ENCODE measurements at regions not wholly inside any gene's neighbourhood (a gene's known extent, or its start where the extent isn't known, plus 50 kb on each side); places are given as distances from the start of the nearest gene placed in this dataset.

DNA sequence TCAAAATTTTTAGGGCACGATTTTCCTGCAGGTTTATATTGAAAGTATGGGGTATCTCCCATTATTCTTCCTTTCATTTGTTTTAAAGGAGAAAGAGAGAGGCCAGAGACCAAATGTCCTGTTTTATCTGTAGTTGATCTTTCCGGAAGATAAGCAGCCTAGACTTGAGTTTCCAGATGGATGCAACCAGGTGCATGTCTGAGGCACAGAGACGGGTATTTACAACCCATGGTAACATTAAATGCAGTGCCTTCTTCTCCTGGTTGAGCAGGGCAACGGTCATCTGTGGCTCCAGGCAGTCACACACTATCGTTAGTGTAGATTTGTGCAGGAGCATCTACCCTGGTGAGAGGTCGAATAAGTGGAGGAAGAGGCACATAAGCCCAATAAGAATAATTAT is 1507.1 kb downstream of the UQCRFS1 start:
- no peak for DNase-seq

DNA sequence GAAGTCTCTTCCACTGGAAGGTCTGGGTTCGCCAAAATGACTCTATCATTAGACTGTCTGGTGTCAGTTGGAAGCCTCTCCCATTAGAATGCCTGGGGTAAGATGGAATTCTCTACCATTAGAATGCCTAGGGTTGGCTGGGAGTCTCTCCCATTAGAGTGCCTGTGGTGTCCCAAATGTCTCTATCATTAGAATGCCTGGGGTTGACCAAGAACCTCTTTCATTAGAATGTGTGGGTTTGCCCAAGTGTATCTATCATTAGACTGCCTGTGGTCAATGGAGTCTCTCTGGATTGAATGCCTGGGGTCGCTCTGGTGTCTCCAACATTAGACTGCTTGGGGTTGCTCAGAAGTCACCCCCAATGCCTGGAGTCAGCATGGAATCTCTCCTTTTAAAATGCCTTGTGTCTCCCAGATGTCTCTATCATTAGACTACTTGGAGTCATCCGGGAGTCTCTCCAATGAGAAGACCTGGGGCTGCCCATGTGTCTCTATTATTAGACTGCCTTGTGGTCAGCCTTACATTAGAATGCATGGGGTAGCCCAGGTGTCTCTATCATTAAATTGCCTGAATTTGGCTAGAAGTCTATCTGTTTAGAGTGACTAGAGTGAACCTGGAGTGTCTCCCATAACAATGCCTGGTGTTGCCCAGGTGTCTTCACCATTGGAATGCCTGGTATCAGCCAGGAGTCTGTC is 1518.4 kb downstream of the UQCRFS1 start:
- no peak for DNase-seq

DNA sequence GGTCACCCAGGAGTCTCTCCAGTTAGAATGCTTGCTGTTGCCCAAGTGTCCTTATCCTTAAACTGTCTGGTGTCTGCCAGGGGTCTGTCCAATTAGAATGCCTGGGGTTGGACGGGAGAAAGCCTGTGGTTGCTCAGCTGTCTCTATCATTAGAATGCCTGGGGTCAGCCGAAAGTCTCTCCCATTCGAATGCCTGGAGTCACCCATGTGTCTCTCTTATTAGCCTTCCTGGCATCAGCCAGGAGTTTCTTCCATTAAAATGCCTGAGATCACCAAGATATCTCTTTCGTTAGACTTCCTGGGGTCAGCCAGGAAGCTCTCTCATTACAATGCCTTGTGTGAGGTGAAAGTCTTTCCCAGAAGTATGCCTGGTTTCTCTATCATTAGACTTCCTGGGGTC is 1521.0 kb downstream of the UQCRFS1 start:
- DNase-seq, result no peak

DNA sequence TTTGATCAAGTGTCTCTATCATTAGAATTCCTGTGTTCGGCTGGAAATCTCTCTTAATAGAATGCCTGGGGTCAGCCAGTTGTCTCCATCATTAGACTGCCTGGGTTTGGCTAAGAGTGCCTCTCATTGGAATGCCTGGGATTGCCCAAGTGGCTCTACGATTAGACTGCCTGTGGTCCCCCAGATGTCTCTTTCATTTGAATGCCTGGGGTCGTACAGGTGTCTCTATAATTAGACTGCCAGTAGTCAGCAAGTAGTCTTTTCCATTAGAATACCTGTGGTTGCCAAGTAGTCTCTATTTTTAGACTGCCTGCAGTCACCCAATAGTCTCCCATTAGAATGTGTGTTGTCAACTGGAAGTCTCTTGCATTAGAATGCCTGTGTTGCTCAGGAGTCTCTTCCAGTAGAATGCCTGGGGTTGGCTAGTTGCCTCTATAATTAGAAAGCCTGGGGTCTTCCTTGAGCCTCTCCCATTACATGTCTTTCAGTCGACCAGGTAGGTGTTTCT is 1523.2 kb downstream of the UQCRFS1 start:
- no peak for DNase-seq

DNA sequence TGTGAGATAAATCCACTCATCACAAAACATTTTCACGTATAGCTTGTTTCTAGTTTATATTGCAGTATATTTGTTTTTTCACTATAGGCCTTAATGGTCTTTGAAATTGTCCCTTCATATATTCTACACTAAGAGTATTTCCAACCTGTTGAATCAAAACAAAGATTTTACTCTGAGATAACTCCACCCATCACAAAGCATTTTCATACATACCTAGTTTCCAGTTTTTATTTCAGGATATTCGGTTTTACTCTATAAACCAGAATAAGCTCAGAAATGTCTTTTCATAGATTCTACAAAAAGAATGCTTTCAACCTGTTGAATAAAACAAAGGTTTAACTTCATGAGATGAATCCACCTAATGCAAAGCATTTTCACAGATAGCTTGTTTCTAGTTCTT is 1528.7 kb downstream of the UQCRFS1 start:
- no peak for DNase-seq

DNA sequence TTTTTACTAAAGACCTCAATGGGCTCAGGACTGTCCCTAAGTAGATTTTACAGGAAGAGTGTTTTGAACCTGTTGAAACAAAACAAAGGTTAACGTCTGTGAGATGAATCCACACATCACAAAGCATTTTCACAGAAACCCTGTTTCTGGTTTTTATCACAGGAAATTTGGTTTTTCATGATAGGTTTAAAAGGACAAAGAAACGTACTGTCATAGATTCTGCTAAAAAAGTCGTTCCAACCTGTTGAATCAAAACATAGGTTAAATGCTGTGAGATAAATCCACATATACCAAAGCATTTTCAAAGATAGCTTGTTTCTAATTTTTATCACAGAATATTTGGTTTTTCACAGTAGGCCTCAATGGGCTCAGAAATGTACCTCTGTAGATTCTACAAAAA is 1531.0 kb downstream of the UQCRFS1 start:
- DNase-seq, result no peak

DNA sequence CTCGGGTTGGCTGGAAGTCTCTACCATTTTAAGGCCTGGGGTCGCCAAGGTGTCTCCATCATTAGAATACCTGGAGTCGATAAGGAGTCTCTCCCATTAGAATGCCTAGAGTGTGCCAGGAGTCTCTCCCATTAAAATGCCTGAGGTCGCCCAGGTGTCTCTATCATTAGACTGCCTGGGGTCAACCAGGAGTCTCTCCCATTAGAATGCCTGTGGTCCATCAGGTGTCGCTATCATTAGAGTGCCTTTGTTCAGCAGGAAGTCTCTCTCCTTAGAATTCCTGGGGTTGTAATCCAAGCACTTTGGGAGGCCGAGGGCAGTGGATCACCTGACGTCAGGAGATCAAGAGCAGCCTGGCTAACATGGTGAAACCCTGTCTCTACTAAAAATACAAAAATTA is 1533.0 kb downstream of the UQCRFS1 start:
- DNase-seq, result no peak

DNA sequence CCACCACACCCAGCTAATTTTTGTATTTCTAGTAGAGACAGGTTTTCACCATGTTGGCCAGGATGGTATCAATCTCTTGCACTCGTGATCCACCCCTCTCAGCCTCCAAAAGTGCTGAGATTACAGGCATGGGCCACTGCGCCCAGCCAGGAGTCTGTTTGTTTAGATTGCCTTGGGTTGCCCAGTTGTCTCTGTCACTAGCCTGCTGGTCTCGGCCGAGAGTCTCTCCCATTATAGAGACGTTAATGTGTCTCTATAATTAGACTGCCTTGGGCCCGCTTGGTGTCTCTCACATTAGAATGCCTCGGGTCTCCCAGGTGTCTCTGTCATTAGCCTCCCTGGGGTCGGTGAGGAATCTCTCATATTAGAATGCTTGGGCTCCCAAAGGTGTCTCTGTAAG is 1533.6 kb downstream of the UQCRFS1 start:
- no peak for DNase-seq

DNA sequence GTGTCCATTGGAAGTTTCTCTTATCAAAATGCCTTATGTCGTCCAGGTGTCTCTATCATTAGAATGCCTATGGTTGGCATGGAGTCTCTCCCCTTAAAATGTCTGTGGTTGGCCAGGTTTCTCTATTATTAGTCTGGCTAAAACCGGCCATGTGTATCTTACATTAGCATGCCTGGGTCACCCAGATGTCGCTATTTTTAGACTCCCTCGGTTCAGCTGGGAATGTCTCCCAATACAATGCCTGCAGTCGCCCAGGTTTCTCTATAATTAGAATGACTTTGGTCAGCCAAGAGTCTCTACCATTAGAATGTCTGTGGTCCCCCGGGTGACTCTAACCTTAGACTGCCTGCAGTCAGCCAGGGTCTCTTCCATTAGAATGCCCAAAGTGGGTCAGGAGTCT is 1536.1 kb downstream of the UQCRFS1 start:
- no peak for DNase-seq

DNA sequence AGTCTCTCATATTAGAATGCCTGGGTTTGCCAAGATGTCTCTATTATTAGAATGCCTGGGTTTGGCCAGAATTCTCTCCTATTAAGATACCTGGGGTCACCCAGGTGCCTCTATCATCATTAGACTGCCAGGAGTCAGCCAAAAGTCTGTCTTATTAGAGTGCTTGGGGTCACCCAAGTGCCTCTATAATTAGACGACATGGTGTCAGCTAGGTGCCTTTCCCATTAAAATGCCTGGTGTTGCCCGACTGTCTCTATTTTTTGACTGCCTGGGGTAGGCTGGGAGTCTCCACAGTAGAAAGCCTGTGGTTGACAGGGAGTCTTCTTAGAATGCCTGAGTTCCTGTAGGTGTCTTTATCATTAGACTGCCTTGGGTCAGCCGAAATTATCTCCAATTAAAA is 1536.6 kb downstream of the UQCRFS1 start:
- DNase-seq, result no peak

DNA sequence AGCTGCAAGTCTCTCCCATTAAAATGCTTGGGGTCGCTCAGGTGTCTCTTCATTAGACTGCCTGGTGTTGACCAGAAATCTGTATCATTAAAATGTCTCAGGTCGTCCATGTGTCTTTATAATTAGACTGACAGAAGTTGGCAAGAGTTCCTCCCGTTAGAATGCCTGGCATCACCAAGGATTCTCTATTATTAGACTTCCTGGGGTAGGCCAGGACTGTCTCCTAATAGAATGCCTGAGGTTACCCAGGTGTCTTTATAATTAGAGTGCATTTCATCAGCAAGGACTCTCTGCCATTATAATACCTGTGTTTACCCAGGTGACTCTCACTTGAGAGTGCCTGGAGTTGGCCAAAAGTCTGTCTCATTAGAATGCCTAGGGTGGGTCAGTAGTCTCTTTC is 1537.2 kb downstream of the UQCRFS1 start:
- DNase-seq, result no peak

DNA sequence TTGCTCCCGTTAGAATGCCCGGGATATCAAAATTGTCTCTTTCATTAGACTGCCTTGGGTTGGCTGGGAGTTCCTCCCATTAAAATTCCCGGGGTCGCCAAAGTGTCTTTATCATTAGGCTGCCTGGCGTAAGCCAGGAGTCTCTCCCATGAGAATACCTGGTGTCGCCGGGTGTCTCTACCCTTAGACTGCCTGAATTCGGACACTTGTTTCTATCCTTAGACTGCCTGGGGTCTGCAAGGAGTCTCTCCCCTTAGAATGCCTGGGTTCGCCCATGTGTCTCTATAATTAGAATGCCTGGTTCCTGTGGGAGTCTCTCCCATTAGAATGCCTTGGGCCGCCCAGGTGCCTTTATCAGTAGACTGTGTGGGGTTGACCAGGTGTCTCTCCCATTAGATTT is 1538.2 kb downstream of the UQCRFS1 start:
- DNase-seq, result no peak

DNA sequence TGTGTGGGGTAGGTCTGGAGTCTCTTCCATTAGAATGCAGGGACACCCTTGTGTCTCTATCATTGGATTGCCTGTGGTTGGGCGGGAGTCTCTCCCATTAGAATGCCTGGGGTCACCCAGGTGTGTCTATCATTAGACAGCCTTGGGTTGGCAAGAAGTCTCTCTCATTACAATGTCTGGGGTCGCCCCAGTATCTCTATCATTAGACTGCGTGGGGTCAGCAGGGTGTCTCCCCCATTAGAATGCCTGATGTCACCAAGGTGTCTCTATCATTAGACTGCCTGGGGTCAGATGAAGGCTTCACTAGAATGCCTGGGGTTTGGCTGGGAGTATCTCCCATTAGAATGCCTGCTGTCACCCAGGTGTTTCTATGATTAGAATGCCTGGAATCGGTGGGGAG is 1539.0 kb downstream of the UQCRFS1 start:
- no peak for DNase-seq

DNA sequence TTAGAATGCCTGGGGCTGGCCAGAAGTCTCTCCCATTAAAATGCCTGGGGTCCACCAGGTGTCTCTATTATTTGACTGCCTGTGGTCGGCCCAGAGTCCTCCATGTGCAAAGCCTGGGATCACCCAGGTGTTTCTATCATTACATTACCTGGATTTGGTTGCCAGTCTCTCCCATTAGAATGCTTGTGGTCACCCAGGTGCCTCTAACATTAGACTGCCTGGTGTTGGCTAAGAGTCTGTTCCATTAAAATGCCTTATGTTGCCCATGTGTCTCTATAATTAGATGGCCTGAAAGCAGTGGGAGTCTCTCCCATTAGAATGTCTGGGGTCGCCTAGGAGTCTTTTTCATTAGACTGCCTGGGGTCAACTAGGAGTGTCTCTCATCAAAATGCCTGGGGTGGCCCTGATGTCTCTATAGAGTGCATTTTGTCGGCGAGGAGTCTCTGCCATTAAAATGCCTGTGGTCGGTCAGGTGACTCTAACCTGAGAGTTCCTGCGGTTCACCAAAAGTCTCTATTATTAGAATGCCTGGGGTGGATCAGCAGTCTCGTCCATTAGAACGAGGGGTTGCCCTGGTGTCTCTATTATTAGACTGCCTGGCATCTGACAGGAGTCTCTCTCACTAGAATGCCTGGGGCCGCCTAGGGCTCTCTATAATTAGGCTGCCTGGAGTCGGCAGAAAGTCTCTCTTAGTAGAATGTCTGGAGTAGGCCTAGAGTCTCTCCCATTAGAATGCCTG is 1540.5 kb downstream of the UQCRFS1 start:
- DNase-seq, result no peak

DNA sequence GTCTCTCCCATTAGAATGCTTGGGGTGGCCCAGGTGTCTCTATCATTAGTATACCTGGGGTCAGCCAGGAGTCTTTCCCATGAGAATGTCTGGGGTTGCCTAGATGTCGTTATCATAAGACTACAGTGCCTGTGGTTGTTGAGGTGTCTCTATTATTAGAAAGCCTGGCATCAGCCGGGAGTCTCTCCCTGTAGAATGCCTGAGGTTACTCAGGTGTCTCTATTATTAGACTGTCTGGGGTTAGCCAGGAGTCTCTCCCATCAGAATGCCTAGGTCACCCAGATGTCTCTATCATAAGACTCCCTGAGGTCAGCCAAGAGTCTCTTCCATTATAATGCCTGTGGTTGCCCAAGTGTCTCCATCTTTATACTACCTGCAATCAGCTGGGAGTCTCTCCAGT is 1541.1 kb downstream of the UQCRFS1 start:
- no peak for DNase-seq

DNA sequence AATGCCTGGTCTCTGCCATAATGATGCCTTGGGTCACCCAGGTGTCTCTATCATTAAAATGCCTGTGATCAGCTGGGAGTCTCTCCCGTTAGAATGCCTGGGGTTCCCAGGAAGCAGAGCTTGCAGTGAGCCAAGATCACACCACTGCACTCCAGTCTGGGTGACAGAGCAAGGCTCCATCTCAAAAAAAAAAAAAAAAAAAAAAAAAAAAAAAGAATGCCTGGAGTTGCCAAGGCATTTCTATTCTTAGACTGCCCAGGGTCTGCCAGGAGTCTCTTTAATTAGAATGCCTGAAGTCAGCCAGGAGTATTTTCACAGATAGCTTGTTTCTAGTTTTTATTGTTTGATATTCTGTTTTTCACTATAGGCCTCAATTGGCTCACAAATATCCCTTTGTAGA is 1552.5 kb downstream of the UQCRFS1 start:
- no peak for DNase-seq

DNA sequence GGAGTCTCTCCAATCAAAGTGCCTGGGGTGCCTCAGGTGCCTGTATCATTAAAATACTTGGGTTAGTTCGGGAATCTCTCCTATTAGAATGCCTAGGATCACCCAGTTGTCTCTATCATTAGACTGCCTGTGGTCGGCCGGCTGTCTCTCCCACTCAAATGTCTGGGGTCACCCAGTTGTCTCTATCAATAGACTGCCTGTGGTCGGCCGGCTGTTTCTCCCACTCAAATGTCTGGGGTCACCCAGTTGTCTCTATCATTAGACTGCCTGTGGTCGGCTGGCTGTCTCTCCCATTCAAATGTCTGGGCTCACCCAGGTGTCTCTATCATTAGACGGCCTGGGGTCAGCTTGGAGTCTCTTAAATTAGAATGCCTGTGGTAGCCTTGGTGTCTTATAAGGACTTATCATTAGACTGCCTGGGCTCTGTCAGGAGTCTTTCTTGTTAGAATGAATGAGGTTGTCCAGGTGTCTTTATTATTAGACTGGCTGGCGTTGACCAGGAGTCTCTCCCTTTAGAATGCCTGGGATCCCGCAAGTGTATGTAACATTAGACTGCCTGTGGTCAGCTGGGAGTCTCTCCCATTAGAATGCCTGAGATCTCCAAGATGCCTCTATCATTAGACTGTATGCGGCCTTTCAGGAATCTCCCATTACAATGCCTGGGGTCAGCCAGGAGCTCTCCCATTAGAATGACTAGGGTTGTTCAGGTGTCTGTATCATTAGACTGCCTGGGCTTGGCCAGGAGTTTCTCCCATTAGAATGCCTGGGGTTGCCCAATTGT is 1555.5 kb downstream of the UQCRFS1 start:
- DNase-seq, result no peak

DNA sequence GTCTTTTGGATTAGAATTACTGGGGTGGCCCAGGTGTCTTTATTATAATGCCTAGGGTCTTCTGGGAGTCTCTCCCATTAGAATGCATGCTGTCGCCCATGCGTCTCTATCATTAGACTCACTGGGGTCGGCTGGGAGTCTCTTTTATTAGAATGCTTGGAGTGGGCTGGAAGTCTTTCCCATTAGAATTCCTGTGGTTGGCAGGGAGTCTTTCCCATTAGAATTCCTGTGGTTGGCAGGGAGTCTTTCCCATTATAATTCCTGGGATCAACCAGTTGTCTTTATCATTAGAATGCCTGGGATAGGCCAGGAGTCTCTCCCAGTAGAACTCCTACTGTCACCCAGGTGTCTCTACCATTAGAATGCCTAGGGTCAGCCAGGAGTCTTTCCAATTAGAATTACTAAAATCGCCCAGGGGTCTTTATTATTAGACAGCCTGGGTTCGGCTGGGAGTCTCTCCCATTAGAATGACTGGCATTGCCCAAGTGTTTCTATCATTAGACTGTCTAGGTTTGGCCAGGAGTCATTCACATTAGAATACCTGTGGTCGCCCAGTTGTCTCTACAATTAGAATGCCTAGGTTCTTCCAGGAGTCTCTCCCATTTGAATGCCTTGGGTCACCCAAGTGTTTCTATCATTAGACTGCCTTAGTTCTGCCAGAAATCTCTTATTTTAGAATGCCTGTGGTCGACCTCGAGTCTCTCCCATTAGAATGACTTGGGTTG is 1558.5 kb downstream of the UQCRFS1 start:
- no peak for DNase-seq

DNA sequence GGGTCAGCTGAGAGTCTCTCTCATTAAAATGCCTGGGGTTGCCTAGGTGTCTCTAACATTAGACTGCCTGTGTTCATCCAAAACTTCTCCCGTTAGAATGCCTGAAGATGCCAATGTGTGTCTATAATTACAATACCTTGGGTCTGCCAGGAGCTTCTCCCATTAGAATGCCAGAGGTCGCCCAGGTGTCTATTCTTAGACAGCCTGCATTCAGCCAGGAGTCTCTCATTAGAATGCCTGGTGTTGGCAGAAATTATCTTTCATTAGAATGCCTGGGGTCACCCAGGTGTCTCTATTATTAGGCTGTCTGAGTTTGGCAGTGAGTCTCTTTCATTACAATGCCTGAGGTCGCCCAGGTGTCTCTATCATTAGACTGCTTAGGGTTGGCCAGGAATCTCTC is 1560.2 kb downstream of the UQCRFS1 start:
- no peak for DNase-seq

DNA sequence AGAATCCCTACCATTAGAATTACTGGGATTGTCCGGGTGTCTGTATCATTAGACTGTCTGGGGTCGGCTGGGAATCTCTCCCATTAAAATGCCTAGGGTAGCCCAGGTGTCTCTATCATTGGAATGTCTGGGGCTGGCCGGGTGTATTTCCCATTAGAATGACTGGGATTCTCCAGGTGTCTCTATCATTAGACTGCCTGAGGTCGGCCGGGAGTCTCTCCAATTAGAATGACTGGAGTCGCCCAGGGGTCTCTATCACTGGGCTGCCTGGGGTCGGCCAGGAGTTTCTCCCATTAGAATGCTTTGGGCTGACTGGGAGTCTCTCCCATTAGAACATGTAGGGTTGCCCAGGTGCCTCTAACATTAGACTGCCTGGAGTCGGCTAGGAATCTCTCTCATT is 1560.7 kb downstream of the UQCRFS1 start:
- no peak for DNase-seq

DNA sequence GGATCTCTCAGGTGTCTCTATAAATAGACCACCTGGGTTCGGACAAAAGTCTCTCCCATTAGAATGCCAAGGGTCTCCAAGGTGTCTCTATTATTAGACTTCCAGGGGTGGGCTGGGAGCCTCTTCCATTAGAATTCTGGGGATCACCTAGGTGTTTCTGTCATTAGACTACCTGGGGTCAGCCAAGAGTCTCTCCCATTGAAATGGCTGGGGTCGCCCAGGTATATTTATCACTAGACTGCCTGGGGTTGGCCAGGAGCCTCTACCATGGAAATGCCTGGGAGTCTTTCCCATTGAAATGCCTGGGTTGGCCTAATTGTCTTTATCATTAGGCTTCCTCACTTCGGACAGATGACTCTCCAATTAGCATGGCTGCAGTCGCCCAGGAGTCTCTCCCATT is 1565.5 kb downstream of the UQCRFS1 start:
- no peak for DNase-seq

DNA sequence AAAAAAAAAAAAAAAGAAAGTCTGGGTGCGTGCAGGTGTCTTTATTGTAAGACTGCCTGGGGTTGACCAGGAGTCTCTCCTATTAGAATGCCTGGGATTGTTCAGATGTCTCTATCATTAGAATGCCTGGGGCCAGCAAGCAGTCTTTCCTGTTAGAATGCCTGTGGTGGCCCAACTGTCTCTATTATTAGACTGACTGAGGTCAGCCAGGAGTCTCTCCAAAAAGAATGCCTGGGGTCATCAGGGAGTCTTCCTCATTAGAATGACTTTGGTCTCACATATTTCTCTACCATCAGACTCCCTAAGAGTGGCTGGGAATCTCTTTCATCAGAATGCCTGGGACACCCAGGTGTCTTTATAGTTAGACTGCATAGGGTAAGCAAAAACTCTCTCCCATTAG is 1577.5 kb downstream of the UQCRFS1 start:
- DNase-seq, result no peak

DNA sequence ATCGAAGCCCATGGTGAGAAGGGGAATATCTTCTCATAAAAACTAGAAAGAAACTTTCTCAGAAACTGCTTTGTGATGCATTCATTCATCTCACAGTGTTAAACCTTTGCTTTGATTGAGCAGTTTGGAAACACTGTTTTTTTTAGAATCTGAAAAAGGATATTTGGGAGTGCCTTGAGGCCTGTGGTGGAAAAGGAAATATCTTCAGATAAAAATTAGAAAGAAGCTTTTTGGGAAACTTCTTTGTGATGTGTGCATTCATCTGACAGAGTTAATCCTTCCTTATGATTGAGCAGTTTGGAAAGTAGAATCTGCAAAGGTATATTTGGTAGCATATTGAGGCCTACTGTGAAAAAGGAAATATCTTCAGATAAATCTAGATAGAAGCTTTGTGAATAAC is 1594.9 kb downstream of the UQCRFS1 start:
- no peak for DNase-seq
